HEK293T (cell line): ENCODE measurements at regions not wholly inside any gene's neighbourhood (a gene's known extent, or its start where the extent isn't known, plus 50 kb on each side); places are given as distances from the start of the nearest gene placed in this dataset.

Experiments used
- ARNT ChIP-seq: fragments of 450-650 bp; IDR thresholded peaks from 2 replicates; pipeline ENCODE4 v1.6.1; 2017; ENCODE audit warnings: mild to moderate bottlenecking
- BHLHE40 ChIP-seq: fragments of 450-650 bp; IDR thresholded peaks from 2 replicates; pipeline ENCODE4 v1.6.1; 2016; ENCODE audit warnings: mild to moderate bottlenecking, moderate library complexity, borderline replicate concordance
- ELF4 ChIP-seq: fragments of 450-650 bp; IDR thresholded peaks from 2 replicates; pipeline ENCODE4 v1.6.1; 2017; ENCODE audit warnings: antibody characterized with exemption
- FOXK2 ChIP-seq: fragments of 450-650 bp; IDR thresholded peaks from 2 replicates; pipeline ENCODE4 v1.6.1; 2016; ENCODE audit warnings: mild to moderate bottlenecking
- FOXM1 ChIP-seq: fragments of 450-650 bp; IDR thresholded peaks from 2 replicates; pipeline ENCODE4 v1.6.1; 2017; ENCODE audit warnings: mild to moderate bottlenecking, borderline replicate concordance
- NFRKB ChIP-seq: fragments of 450-650 bp; IDR thresholded peaks from 2 replicates; pipeline ENCODE4 v1.6.1; 2016; ENCODE audit warnings: mild to moderate bottlenecking, moderate library complexity
- ZNF384 ChIP-seq: fragments of 450-650 bp; IDR thresholded peaks from 2 replicates; pipeline ENCODE4 v1.6.1; 2016

GRCh38 chr13:107079423-107080049, 511.6 kb upstream of the ARGLU1 start:
- TF ChIP-seq BHLHE40 (no peak), ARNT (no peak), ZNF384 (no peak), ELF4 (no peak), NFRKB (no peak), FOXM1 (no peak), FOXK2 (no peak)
